H1 (cell line): ENCODE measurements at regions not wholly inside any gene's neighbourhood (a gene's known extent, or its start where the extent isn't known, plus 50 kb on each side); places are given as distances from the start of the nearest gene placed in this dataset.

Source experiments
- CTCF ChIA-PET: fragments of 300-600 bp; sonication (Branson Sonifier 250); formaldehyde crosslinking; loops from one replicate; lab custom pipeline; 2021; ENCODE audit not compliant: partially characterized antibody; lab: Charles Lee
- POLR2A ChIA-PET: fragments of 300-600 bp; sonication (Branson Sonifier 250); formaldehyde crosslinking; loops from one replicate; lab custom pipeline; 2021; ENCODE audit warnings: inconsistent platforms; ENCODE audit not compliant: partially characterized antibody; lab: Charles Lee
- DNase-seq, 2 experiments: peaks; one replicate each; pipeline versions ENCODE4 v3.0.0 to v3.0.0-alpha.2; 2010 to 2022; ENCODE audit warnings: low spot score in 2 of 2, low read depth in 1 of 2, mixed read lengths in 1 of 2
- FAIRE-seq: peaks from 2 replicates; lab custom pipeline; 2011; peaks lifted over from hg19 to GRCh38; lab: Jason Lieb, UNC
- H2AFZ ChIP-seq: 2 replicates; pipeline ENCODE4 v1.8.1; 2012; ENCODE audit warnings: low read length, inconsistent platforms
- H2AK5ac ChIP-seq: 2 replicates; pipeline ENCODE4 v1.6.1; 2013; ENCODE audit warnings: low read depth, low read length
- H2BK120ac ChIP-seq: replicated peaks from 2 replicates; pipeline ENCODE3; 2013; ENCODE audit warnings: low read depth, low read length, inconsistent platforms
- H2BK12ac ChIP-seq: 2 replicates; pipeline ENCODE4 v1.6.1; 2013; ENCODE audit warnings: low read depth, low read length
- H2BK15ac ChIP-seq: 2 replicates; pipeline ENCODE4 v1.6.1; 2013; ENCODE audit warnings: low read length
- H2BK20ac ChIP-seq: 2 replicates; pipeline ENCODE4 v1.6.1; 2013; ENCODE audit warnings: low read length
- H2BK5ac ChIP-seq: 2 replicates; pipeline ENCODE4 v1.6.1; 2013; ENCODE audit warnings: low read depth, low read length
- H3K14ac ChIP-seq: 2 replicates; pipeline ENCODE4 v1.6.1; 2013; ENCODE audit warnings: inconsistent platforms; ENCODE audit not compliant: insufficient read length
- H3K18ac ChIP-seq: 2 replicates; pipeline ENCODE4 v1.6.1; 2013; ENCODE audit warnings: low read length; ENCODE audit errors: extremely low read depth
- H3K23ac ChIP-seq: 2 replicates; pipeline ENCODE4 v1.6.1; 2013; ENCODE audit warnings: inconsistent platforms; ENCODE audit not compliant: insufficient read length
- H3K23me2 ChIP-seq: 2 replicates; pipeline ENCODE4 v1.6.1; 2013; ENCODE audit warnings: low read depth, low read length
- H3K27ac ChIP-seq: 2 replicates; pipeline ENCODE4 v1.6.1; 2011; ENCODE audit warnings: low read depth, low read length, inconsistent platforms
- H3K27me3 ChIP-seq, 4 experiments: replicated peaks in 1 of 4; 1 replicate in 1 of 4; 2 replicates in 3 of 4; pipeline versions ENCODE4 v1.6.1 to v1.8.1; 2011 to 2013; ENCODE audit warnings: low read length in 3 of 4, mild to moderate bottlenecking in 3 of 4, inconsistent platforms in 2 of 4, mixed read lengths in 2 of 4, moderate library complexity in 1 of 4; ENCODE audit not compliant: control insufficient read depth in 3 of 4, insufficient read depth in 3 of 4; ENCODE audit errors: extremely low read depth in 1 of 4
- H3K36me3 ChIP-seq, 4 experiments: 2 replicates each; pipeline versions ENCODE4 v1.6.1 to v1.8.1; 2011 to 2013; ENCODE audit warnings: mild to moderate bottlenecking in 4 of 4, low read length in 3 of 4, moderate library complexity in 2 of 4, control low read depth in 1 of 4, inconsistent platforms in 1 of 4; ENCODE audit not compliant: insufficient read depth in 4 of 4, control insufficient read depth in 2 of 4
- H3K4ac ChIP-seq: replicated peaks from 2 replicates; pipeline ENCODE3; 2013; ENCODE audit warnings: low read length, low read depth, mixed read lengths, inconsistent platforms; ENCODE audit not compliant: insufficient read length
- H3K4me1 ChIP-seq, 4 experiments: replicated peaks in 1 of 4; 1 replicate in 1 of 4; 2 replicates in 3 of 4; pipeline versions ENCODE4 v1.6.1 to v1.8.1; 2011 to 2013; ENCODE audit warnings: low read length in 3 of 4, inconsistent platforms in 2 of 4, mixed read lengths in 1 of 4; ENCODE audit not compliant: insufficient read depth in 4 of 4, control insufficient read depth in 3 of 4
- H3K4me2 ChIP-seq, 2 experiments: 2 replicates each; pipeline versions ENCODE4 v1.6.1 to v1.8.1; 2011 to 2013; ENCODE audit warnings: low read depth in 2 of 2, low read length in 2 of 2, control low read depth in 1 of 2, inconsistent platforms in 1 of 2, mild to moderate bottlenecking in 1 of 2; ENCODE audit not compliant: insufficient read depth in 1 of 2
- H3K4me3 ChIP-seq, 4 experiments: fragments of 200-600, 300-600 bp in 1 of 4; sonication (generic), shearing (Covaris generic), sonication (Bioruptor Twin) in 1 of 4; 2 replicates each; pipeline versions ENCODE4 v1.5.1 to v1.8.1; 2011 to 2016; ENCODE audit warnings: low read length in 4 of 4, low read depth in 3 of 4, control low read depth in 2 of 4, inconsistent platforms in 2 of 4, mild to moderate bottlenecking in 2 of 4, mixed read lengths in 1 of 4, moderate library complexity in 1 of 4; ENCODE audit not compliant: insufficient read depth in 2 of 4; ENCODE audit errors: extremely low read depth in 1 of 4
- H3K56ac ChIP-seq: replicated peaks from 2 replicates; pipeline ENCODE3; 2013; ENCODE audit warnings: low read depth, mild to moderate bottlenecking, mixed read lengths, low read length, inconsistent platforms; ENCODE audit not compliant: insufficient read length
- H3K79me1 ChIP-seq: 2 replicates; pipeline ENCODE4 v1.6.1; 2013; ENCODE audit warnings: low read depth, low read length, control low read depth
- H3K79me2 ChIP-seq, 2 experiments: 2 replicates each; pipeline versions ENCODE4 v1.6.1 to v1.8.1; 2012 to 2013; ENCODE audit warnings: low read length in 2 of 2, mild to moderate bottlenecking in 2 of 2, inconsistent platforms in 1 of 2; ENCODE audit not compliant: insufficient read depth in 2 of 2, control insufficient read depth in 1 of 2
- H3K9ac ChIP-seq, 4 experiments: replicated peaks in 1 of 4; 1 replicate in 1 of 4; 2 replicates in 3 of 4; pipeline versions ENCODE4 v1.6.1 to v1.8.1; 2011 to 2013; ENCODE audit warnings: low read depth in 3 of 4, low read length in 3 of 4, control low read depth in 2 of 4, mild to moderate bottlenecking in 2 of 4, moderate library complexity in 2 of 4, inconsistent platforms in 1 of 4; ENCODE audit errors: extremely low read depth in 1 of 4
- H3K9me3 ChIP-seq, 2 experiments: 2 replicates each; pipeline versions ENCODE4 v1.6.1 to v1.8.1; 2012 to 2013; ENCODE audit warnings: mild to moderate bottlenecking in 2 of 2, moderate library complexity in 2 of 2, control low read depth in 1 of 2, inconsistent platforms in 1 of 2, low read depth in 1 of 2, low read length in 1 of 2, mixed read lengths in 1 of 2; ENCODE audit not compliant: insufficient read depth in 2 of 2
- H4K20me1 ChIP-seq, 2 experiments: replicated peaks in 1 of 2; 2 replicates each; pipeline versions ENCODE3 to v1.8.1; 2011 to 2013; ENCODE audit warnings: inconsistent platforms in 2 of 2, low read length in 2 of 2, mild to moderate bottlenecking in 1 of 2; ENCODE audit not compliant: insufficient read depth in 2 of 2, control insufficient read depth in 1 of 2
- H4K5ac ChIP-seq: 2 replicates; pipeline ENCODE4 v1.6.1; 2013; ENCODE audit warnings: low read length, low read depth, mixed read lengths, inconsistent platforms; ENCODE audit not compliant: insufficient read length
- H4K8ac ChIP-seq: 2 replicates; pipeline ENCODE4 v1.8.0; 2013; ENCODE audit warnings: mild to moderate bottlenecking, moderate library complexity, low read length, inconsistent platforms; ENCODE audit not compliant: insufficient read depth; ENCODE audit errors: extremely low read depth
- H4K91ac ChIP-seq: replicated peaks from 2 replicates; pipeline ENCODE3; 2013; ENCODE audit warnings: low read length, mixed read lengths, inconsistent platforms; ENCODE audit not compliant: insufficient read length
- RAD21 ChIP-seq, 2 experiments: IDR thresholded peaks in 1 of 2; conservative IDR thresholded peaks in 1 of 2; 2 replicates each; pipeline ENCODE4 v1.6.1; 2011; ENCODE audit warnings: low read depth in 2 of 2, low read length in 2 of 2, improper control_type of control experiment in 1 of 2, inconsistent platforms in 1 of 2, mild to moderate bottlenecking in 1 of 2, moderate library complexity in 1 of 2
- WGBS, 2 experiments: shearing (Covaris generic) in 1 of 2; methylation state at CpG; one replicate each; pipeline versions ENCODE4 v1.1.6 to v1.1.7; 2013 to 2015; ENCODE audit warnings: low lambda C conversion rate in 2 of 2, mixed read lengths in 2 of 2, inconsistent platforms in 1 of 2, low coverage in 1 of 2, missing lambda C conversion rate in 1 of 2; ENCODE audit not compliant: insufficient replicate concordance in 2 of 2, insufficient coverage in 1 of 2, insufficient read length in 1 of 2; ENCODE audit errors: extremely low coverage in 1 of 2, missing lambda C conversion rate in 1 of 2; 5-methylcytosine and 5-hydroxymethylcytosine counted together

GRCh38 chr10:78910886-78911285, 157.9 kb upstream of the ZMIZ1 start:
- no peak for TF ChIP-seq RAD21 (IDR thresholded peaks at IDR 0.05 in 1 of 2, conservative IDR thresholded peaks at IDR 0.05 in 1 of 2; ENCODE audit: low read depth in 2 of 2, low read length in 2 of 2)
- Histone ChIP-seq H3K9me3 (no peaks in the 10 kb centered on the region), H3K23ac (no peak overlapping the region), H3K27ac (no peak overlapping the region), H3K4me1 (peaks cover 8 to 25% (median 21%) of the 10 kb centered on the region in 4 experiments), H3K27me3 (peaks cover 0 to 5% (median 0%) of the 10 kb centered on the region in 4 experiments; a peak in 3 of 7 replicates), H2BK120ac (no peak overlapping the region), H3K36me3 (no peaks in the 10 kb centered on the region; a peak in 1 of 8 replicates), H3K18ac (no peak overlapping the region), H3K4me2 (no peak overlapping the region), H3K14ac (no peak overlapping the region), H3K23me2 (no peaks in the 10 kb centered on the region), H3K56ac (no peak overlapping the region), H2BK15ac (no peak overlapping the region), H2BK5ac (no peak overlapping the region), H2AK5ac (no peak overlapping the region), H3K79me2 (no peaks in the 10 kb centered on the region), H3K4ac (no peak overlapping the region), H2BK12ac (peak overlapping the region; percentile 33; the same call in 1 of the 2 replicates), H4K8ac (no peak overlapping the region; the same call in 1 of the 2 replicates), H2BK20ac (0 out of 2 replicates have a peak overlapping the region, but pooled peaks have one; percentile 67), H2AFZ (no peak overlapping the region), H4K91ac (no peak overlapping the region), H4K20me1 (no peaks in the 10 kb centered on the region), H3K9ac (no peak overlapping the region), H3K4me3 (no peak overlapping the region), H4K5ac (no peak overlapping the region), H3K79me1 (no peaks in the 10 kb centered on the region)
- DNase-seq (no peak), FAIRE-seq (no peak)
- POLR2A ChIA-PET = no interaction called here
- CTCF ChIA-PET = no interaction called here
- 78% methylated on average over 7 of the region's 7 CpGs; no CpG with 5 or more reads in 1 of the 2 experiments for WGBS, 2 experiments
